ENCODE measurements at regions not wholly inside any gene's neighbourhood (a gene's known extent, or its start where the extent isn't known, plus 50 kb on each side); places are given as distances from the start of the nearest gene placed in this dataset.
"Not testable (repeated sequence)": the region's sequence is repeated elsewhere in the genome, so short reads cannot be mapped to it uniquely, and the experiment has no call there.

DNA sequence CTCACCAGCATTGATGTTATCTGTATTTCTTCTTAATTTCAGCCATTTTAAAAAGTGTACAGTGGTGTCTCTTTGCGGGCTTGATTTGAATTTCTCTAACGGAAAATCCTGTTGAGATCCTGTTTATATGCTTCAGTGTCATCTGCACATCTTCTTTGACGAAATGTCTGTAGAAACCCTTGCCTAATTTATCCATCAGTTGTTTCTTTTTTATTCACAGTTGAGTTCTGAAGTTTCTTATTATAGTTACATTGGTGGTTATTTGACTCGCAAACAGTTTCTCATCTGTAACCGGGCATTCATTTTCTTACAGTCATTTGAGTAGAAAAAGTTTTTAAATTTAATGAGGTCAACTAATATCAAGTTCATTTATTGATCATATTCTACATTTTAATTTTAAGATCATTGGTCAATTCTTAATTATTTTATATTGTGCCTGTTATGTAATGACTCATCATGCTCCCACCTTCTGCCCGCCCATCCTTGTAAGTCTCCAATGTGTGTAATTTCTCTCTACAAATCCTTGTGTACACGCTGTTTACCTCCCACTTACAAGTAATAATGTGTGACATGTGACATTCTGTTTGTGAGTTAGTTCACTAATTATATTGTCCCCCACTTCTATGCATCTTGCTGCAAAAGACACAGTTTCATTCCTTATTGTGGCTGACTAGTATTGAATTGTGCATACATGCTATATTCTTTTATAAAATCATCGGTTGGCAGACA, 1242.8 kb downstream of the TMEM121 start:
- DNase-seq (ENCODE audit: low read depth): not testable (repeated sequence)

DNA sequence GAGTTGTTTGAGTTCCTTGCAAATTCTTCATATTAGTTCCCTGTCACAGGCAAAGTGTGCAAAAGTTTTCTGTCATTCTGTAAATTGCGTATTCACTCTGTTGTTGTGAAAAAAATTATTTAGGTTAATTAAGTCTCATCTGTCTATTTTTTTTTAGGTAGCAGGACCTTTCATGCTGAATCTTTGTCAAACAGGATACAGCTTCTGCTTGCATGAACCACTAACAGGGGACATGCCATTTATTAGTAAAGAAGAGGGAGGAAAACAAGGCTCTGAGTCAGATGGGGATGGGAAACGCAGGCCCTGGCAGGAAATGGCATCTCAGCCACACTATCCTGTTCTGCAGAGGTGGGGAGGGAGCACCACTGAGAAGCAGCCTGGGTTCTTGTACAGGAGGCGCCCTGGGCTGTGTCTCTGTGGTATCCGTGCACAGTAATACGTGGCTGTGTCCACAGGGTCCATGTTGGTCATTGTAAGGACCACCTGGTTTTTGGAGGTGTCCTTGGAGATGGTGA, 1243.8 kb downstream of the TMEM121 start:
- DNase-seq (ENCODE audit: low read depth): not testable (repeated sequence)

DNA sequence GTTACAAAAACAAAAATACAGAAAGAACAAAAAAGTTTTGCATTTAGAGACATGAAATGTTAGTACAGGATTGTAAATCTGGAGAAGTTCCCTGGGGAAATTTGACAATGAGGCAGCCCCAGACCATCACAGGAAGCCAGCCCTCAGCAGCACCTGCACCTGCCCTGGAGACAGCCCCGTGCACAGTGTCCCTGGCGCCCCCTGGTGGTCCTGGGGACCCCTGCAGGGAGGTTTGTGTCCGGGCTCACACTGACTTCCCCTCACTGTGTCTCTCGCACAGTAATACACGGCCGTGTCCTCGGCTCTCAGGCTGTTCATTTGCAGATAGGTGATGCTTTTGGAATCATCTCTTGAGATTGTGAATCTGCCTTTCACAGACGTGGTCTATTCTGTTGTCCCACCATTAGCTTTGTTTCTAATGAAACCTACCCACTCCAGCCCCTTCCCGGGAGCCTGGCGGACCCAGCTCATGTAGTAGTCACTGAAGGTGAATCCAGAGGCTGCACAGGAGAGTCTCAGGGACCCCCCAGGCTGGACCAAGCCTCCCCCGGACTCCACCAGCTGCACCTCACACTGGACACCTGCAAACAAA, 1248.6 kb downstream of the TMEM121 start:
- DNase-seq (ENCODE audit: low read depth): peak; percentile 86

DNA sequence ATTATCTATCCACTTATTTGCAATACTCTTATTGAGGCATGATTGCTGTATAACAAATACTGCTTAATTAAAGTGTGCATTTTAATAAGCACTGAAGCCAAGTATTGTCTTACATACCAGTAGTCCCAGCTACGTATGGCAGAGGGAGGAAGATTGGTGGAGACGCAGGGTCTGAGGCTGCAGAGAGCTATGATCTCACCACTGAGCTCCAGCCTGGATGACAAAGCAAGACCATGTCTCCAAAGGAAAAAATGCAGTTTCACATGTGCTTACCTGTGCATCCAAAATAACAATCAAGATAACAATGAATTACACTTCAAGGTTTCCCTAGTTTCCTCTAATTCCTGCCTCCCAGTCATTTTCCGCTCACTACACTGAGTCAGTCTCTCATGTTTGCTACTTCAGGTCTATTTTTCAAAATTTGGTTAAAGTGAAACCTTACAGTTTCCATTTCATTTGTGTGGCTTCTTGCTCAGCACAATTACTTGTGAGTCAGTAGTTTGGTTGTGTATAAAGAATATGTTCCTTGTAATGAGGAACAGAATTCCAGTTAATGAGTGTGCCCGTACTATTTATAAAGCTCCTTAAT, 1250.1 kb downstream of the TMEM121 start:
- DNase-seq (ENCODE audit: low read depth): no peak

DNA sequence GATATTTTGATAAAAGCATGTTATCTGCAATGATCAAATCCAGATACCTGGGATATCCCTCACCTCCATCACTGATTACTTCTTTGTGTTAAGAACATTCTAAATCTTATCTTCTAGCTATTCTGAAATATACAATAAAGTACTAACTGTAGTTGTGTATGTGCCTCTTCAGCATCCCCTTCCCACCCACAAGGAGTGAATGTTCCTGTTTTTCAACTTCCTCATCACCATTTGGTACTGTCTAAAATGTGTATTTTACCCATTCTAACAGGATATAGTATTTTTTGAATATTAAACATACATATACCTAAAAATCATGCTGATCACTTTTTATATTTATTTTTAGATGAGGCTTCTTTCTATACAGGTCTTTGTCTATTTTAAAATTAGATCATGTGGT, 1252.6 kb downstream of the TMEM121 start:
- DNase-seq (ENCODE audit: low read depth): no peak

DNA sequence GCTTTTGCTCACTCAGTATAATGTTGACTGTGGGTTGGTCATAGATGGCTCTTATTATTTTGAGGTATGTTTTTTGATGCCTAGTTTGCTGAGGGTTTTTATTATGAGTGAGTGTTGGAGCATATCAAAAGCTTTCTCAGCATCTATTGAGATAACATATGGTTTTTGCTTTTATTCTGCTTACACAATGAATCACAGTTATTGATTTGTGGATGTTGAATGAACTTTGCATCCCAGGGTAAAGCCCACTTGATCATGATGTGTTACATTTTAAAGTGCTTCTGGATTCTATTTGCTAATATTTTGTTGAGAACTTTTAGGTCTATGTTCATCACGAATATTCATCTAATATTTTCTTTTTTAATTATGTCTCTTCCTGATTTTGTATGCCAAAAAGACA, 1260.3 kb downstream of the TMEM121 start:
- no peak for DNase-seq (ENCODE audit: low read depth)

DNA sequence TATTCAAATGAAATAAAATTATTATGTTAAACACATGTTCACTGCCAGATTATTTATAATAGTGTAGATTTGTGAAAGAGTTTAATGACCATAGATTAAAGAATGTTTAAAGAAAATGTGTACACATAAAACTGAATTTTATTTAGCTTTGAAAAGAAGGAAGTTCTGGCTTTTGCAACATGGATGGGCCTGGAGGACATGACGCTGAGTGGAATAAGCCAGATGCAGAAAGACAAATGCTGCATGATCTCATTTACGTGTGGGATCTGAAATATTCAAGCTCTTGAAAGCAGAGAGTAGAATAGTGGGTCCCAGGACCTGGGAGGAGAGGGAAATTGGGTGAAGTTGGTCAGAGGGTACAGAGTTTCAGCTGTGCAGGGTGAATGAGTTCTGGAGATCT, 1261.2 kb downstream of the TMEM121 start:
- DNase-seq (ENCODE audit: low read depth): no peak

DNA sequence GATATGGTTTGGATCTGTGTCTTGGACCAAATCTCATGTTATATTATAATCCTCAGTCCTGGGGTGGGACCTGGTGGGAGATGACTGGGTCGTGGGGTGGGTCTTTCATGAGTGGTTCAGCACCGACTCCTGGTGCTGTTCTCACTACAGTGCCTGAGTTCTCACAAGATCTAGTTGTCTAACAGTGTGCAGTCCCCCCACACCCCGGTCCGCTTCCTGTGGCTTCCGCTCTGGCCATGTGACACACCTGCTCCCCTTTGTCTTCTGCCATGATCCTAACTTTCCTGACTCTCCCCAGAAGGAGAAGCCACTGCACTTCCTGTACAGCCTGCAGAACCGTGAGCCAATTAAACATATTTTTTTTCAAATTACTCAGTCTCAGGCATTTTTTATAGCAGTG, 1262.2 kb downstream of the TMEM121 start:
- DNase-seq (ENCODE audit: low read depth): no peak

DNA sequence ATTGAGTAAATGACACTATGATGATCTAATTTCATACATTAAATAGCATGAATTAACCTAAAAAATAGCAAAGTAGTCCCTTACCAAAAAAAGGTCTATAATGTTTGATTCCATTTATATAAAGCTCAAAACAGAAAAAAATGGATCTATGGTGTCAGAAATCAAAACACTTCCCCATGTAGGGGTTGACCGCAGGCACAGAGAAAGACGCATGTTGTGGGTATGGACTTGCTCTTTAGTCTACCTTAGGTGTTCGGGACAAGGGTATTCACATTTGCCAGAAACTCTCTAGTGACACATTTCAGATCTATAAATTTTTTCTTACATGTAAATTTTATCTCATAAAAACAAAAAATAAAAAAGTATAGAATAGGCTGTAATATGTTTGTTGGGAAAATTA, 1262.9 kb downstream of the TMEM121 start:
- no peak for DNase-seq (ENCODE audit: low read depth)

DNA sequence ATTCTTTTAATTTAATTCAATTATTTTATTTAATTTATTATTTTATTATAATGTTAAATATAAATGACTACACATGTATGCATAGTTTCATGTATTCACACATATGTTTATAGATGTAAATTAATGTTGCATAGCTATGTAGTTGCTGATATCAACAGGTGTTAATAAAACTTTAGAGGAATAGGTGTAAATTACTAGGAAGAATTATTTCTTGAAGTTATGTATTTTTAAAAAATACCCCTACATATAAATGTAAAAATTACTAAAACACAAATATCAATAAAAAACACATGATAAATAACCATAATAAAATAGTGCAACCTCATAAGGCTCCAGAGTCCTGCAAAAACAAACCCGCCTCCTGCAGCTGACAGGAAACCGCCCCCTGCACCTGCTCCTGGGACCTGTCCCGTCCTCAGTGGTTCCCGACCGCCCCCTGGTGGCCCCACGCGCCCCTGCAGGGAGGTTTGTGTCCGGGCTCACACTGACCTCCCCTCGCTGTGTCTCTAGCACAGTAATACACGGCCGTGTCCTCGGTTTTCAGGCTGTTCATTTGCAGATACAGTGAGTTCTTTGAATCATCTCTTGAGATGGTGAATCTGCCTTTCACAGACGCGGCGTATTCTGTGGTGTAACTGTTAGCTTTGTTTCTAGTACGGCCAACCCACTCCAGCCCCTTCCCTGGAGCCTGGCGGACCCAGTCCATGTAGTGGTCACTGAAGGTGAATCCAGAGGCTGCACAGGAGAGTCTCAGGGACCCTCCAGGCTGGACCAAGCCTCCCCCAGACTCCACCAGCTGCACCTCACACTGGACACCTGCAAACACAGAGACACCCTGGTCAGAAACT, 1264.0 kb downstream of the TMEM121 start:
- peak; percentile 60 for DNase-seq (ENCODE audit: low read depth)

DNA sequence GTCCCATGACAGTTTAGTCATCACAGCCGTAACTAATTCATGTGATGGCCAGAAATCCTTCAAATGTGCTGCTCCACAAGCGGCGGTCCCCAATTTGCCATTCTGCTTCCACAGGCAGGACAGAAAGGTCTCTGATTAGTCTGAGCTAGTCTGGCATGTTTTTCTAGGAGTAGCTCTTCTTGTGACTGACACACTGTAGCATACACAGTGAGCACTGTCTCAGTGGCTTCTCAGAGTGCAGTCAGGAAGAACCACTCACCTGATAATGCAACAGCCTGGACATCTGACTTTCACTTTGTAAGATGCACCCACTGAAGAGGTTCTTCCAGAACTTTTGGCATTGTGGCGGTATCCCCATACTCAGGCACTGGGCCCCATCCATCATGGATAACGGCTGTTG, 1266.2 kb downstream of the TMEM121 start:
- no peak for DNase-seq (ENCODE audit: low read depth)

DNA sequence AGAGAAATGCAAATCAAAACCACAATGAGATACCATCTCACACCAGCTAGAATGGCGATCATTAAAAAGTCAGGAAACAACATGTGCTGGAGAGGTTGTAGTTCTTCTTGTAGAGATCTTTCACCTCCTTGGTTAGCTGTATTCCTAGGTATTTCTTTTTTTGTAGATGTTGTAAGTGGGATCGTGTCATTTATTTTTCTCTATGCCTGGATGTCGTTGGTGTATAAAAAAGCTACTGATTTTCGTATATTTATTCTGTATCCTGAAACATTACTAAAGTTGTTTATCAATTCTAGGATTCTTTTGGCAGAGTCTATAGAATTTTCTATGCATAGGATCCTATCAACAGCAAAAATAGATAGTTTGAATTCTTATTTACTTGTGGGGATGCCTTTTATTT, 1271.8 kb downstream of the TMEM121 start:
- not testable (repeated sequence) for DNase-seq (ENCODE audit: low read depth)

DNA sequence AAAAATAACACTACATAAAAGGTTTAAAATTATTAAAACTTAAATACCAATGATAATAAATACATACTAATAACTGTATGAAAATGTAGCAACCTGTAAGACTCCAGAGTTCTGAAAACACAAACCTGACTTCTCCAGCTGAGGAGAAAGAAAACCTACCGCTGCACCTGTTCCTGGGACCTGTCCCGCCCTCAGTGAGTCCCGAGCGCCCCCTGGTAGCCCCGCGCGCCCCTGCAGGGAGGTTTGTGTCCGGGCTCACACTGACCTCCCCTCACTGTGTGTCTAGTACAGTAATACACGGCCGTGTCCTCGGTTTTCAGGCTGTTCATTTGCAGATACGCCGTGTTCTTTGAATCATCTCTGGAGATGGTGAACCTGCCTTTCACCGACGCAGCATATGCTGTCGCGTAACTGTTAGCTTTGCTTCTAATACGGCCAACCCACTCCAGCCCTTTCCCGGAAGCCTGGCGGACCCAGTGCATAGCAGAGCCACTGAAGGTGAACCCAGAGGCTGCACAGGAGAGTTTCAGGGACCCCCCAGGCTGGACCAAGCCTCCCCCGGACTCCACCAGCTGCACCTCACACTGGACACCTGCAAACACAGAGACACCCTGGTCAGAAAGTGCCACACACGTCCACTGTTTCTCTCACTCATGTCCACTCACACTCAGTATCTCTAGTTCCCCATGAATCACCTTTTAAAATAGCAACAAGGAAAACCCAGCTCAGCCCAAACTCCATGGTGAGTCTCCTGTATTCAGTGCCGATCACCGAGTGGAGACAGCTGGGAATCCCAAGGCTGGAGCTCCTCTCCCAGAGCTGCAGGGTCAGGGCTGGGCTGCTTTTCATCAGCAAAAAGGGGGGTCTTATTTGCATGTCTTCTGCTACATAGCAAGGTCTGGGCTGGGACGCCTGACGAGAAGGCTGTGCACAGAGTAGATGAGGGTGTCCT, 1276.3 kb downstream of the TMEM121 start:
- DNase-seq (ENCODE audit: low read depth): no peak

DNA sequence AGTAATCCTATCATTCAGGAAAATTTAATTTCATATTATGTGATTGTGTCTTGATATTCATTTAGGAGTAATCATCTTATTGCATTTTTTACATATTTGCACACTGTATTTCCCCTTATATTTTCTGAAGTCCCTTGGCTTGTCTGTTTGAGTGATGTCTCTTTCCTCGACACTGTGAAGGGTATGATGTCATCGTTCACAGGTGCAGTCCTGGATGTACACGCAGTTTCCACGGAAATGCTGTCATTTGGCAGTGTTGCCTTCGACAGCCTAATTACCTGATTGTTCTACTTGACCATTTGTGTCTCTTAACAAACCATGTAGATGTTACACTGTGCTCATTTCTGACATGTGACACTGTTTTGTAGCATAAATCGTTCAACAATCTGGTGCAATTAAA, 1277.0 kb downstream of the TMEM121 start:
- DNase-seq (ENCODE audit: low read depth): no peak

DNA sequence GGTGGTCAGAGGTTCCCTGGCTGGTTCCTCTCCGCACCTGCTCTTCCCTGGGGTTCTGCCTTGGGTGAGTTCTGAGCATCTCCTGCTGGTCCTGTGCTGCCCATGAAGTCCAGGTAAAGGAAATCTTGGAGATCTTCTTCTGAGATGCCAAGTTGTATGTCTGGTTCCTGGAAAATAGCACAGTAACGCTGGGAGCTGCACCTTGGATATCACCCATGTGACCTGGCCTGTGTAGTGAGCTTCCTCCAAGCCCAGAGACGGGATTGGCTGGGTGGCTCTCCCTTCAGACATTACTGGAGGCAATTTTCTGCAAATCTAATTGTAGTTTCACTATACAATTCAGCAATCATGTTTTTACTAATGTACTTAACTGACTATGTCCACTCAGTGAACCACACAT, 1281.1 kb downstream of the TMEM121 start:
- no peak for DNase-seq (ENCODE audit: low read depth)

DNA sequence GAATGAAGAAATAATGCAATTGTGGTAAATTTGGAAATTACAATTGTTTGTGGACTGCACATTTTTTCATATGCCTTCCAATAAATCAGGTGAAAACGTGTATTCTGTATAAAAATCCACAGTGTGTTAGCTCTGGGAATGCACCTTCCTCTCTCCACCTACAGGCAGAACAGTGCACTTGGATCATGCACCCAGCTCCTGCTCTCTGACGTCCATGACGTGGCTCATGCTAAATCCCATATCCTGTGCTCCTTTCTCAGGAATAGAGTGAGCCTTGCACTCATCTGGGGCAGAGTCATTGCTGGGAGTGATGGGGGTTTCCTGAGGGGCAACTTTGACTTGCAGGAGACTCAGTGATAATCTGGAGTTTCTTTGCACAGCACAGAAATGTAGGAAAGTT, 1282.1 kb downstream of the TMEM121 start:
- DNase-seq (ENCODE audit: low read depth): no peak

DNA sequence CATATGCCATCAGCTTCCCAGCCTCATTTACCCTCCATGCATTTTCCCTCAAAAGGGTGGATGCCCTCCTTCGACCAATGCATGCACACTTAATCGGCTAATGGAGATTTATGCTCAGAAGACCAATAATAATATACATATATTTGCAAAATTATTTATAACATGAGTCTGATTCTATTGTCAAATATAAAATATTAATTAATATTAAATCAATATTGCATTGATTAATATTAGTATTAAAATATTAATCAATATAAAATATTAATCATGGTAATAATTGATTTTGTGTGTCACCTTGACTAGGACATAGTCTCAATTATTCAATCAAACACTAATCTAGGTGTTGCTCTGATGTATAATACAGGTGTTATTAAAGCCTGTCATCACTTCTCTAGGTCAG, 1282.5 kb downstream of the TMEM121 start:
- no peak for DNase-seq (ENCODE audit: low read depth)

DNA sequence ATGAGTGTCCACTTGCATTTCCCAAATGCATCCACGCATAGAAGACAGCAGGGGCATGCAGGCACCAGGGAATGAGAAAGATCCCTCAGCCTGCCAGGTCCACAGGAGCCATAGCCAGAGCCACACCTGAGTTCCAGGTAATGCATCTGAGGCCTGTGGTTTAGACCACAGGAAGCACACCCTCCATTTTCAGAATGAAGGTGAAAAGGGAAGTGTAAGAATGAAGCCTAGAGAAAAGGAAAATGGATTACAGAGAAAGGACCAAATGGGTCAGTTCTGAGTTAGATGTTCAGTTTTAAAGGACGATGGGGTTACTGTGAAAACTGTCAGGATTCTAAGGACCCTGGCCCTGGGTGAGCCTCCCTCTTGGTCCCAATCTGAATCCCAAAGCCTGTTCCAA, 1283.2 kb downstream of the TMEM121 start:
- no peak for DNase-seq (ENCODE audit: low read depth)

DNA sequence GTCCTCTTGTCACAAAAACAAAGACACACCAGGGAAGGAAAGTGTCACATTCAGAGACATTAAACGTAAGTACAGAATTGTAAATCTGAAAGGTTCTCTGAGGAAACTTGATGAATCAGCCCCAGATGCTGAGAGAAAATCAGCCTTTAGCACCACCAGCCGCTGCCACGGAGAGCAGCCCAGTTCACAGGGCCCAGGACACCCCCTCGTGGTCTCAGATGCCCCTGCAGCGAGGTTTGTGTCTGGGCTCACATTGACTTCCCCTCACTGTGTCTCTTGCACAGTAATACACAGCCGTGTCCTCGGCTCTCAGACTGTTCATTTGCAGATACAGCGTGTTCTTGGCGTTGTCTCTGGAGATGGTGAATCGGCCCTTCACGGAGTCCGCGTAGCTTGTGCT, 1283.8 kb downstream of the TMEM121 start:
- not testable (repeated sequence) for DNase-seq (ENCODE audit: low read depth)

DNA sequence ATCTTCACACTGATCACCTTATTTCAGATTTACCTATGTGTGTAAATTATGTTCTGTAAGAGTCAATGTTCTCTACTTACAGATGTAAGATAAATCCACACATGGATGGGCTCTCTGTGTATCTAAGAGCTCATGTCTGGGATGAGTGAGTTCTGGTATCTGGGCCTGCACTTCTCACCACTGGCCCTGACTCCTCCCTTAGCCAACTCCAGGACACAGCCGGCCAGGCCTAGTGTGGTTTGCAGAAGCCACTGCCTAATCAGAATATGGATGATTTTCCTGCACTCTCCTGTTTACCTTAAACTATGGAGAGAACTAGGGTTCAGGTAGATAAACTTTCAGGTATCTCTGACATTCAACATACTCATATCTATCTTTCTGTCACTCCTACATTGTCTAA, 1284.8 kb downstream of the TMEM121 start:
- DNase-seq (ENCODE audit: low read depth): no peak

DNA sequence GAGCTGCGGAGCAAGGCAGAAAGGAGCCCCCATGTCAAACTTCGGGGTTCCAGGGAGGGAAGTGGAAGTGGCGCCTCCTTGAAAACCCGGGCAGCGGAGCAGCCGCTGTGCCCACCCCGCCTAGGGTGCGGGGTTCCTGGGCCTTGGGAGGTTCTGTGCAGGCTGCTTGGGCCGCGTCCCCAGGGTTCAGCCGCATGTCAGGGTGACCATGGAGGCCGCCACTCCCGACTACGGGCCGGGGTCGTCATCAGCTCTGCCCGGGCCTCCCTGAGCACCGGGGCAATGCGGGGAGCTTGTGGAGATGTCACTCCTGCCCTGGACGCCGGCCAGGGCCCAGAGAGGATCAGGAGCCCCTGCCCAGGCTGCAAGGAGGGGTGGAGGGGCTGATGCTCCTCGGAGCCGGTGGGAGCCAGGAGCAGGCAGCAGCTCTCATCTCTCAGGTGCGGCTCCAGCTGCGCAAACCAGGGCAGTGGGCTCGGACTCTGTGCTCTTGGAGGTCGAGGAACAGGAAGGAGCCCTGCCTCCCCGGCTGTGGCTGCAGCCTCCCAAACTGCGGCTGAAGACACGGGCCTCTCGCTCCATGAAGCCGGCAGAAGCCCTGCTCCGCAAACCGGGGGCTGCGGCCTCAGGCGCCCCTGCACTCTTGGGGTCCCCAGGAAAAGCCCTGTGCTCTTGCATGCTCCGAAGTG, 1286.5 kb downstream of the TMEM121 start:
- no peak for DNase-seq (ENCODE audit: low read depth)
